ENCODE measurements at regions not wholly inside any gene's neighbourhood (a gene's known extent, or its start where the extent isn't known, plus 50 kb on each side); places are given as distances from the start of the nearest gene placed in this dataset.

DNA sequence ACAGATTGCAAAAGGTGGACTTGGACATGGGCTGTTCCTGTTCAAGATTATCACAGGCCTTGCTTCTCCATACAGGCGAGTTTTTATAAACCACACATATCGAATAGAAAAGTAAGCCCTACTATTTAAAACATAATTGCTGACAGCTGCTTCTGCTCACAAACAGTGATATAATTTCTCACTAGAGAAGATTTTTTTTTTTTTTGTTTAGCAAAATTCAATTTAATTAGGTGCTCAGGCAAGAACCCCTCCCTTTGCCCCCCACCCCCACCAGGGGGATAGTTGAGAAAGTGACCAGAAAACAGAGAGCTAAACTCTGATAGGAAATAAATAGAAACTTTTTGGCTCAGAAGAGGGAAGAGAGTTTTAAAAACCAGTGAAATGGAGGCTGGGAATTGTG is 132.8 kb upstream of the CRY1 start:
- no peaks in the 10 kb centered on the region for H3K36me3 ChIP-seq (ENCODE audit: control insufficient read depth in 4 of 4, insufficient read depth in 4 of 4, low read length in 4 of 4)
- no peak overlapping the region for H3K27ac ChIP-seq (ENCODE audit: low read depth in 1 of 2, low read length in 1 of 2)
- TF ChIP-seq, protein P1, sequence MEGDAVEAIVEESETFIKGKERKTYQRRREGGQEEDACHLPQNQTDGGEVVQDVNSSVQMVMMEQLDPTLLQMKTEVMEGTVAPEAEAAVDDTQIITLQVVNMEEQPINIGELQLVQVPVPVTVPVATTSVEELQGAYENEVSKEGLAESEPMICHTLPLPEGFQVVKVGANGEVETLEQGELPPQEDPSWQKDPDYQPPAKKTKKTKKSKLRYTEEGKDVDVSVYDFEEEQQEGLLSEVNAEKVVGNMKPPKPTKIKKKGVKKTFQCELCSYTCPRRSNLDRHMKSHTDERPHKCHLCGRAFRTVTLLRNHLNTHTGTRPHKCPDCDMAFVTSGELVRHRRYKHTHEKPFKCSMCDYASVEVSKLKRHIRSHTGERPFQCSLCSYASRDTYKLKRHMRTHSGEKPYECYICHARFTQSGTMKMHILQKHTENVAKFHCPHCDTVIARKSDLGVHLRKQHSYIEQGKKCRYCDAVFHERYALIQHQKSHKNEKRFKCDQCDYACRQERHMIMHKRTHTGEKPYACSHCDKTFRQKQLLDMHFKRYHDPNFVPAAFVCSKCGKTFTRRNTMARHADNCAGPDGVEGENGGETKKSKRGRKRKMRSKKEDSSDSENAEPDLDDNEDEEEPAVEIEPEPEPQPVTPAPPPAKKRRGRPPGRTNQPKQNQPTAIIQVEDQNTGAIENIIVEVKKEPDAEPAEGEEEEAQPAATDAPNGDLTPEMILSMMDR (IDR thresholded peaks at IDR 0.05; ENCODE audit: control extremely low read depth, extremely low read depth) = no peak
- no peak overlapping the region for H3K4me3 ChIP-seq
- no peaks in the 10 kb centered on the region for H3K9me3 ChIP-seq (ENCODE audit: control insufficient read depth in 4 of 4, insufficient read depth in 3 of 4, low read length in 3 of 4)
- H3K27me3 ChIP-seq (ENCODE audit: control insufficient read depth in 3 of 3, insufficient read depth in 3 of 3, low read length in 2 of 3) = no peaks in the 10 kb centered on the region
- DNase-seq (peak; percentile 86 to 96 (median 95)), ATAC-seq (ENCODE audit: insufficient read depth, low FRiP score) (no peak)
- WGBS, 2 donors = 79 to 84% methylated on average over 2 of the region's 2 CpGs
- H3K9ac ChIP-seq (ENCODE audit: insufficient read depth in 1 of 2, low read length in 2 of 2) = no peak overlapping the region
- peaks cover 0 to 26% (median 6%) of the 10 kb centered on the region in 5 donors for H3K4me1 ChIP-seq (ENCODE audit: control insufficient read depth in 5 of 5, insufficient read depth in 5 of 5, low read length in 5 of 5)

DNA sequence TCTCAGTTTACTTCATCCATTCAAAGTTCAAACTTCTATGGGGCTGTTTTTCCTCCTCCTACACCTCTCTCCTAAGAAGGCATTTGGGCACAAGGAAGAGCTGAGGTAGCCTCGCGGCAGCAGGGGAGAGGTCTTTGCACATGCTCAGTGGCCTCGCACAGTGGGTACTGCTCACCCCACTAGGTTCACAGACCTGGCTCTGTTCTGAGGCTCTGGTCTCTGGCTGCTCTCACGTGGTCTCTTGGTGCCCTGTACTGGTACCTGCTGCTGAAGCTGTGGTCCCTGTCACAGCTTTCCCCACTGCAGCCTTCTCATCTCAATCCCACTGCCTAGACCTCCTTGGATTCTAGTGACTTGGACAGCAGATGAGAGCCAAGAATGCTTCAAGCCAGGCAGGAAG is 134.7 kb upstream of the CRY1 start:
- Histone ChIP-seq H3K4me1 (ENCODE audit: control insufficient read depth in 5 of 5, insufficient read depth in 5 of 5, low read length in 5 of 5) (peaks cover 0 to 26% (median 6%) of the 10 kb centered on the region in 5 donors), H3K27ac (ENCODE audit: low read depth in 1 of 2, low read length in 1 of 2) (no peak overlapping the region), H3K9me3 (ENCODE audit: control insufficient read depth in 4 of 4, insufficient read depth in 3 of 4, low read length in 3 of 4) (no peaks in the 10 kb centered on the region), H3K36me3 (ENCODE audit: control insufficient read depth in 4 of 4, insufficient read depth in 4 of 4, low read length in 4 of 4) (no peaks in the 10 kb centered on the region), H3K27me3 (ENCODE audit: control insufficient read depth in 3 of 3, insufficient read depth in 3 of 3, low read length in 2 of 3) (no peaks in the 10 kb centered on the region), H3K4me3 (no peak overlapping the region), H3K9ac (ENCODE audit: insufficient read depth in 1 of 2, low read length in 2 of 2) (no peak overlapping the region)
- ATAC-seq (ENCODE audit: insufficient read depth, low FRiP score) (no peak), DNase-seq (peak in 2 of 3 donors; percentile 22 to 50)
- TF ChIP-seq, protein P1 (IDR thresholded peaks at IDR 0.05; ENCODE audit: control extremely low read depth, extremely low read depth) = no peak
- WGBS, 2 donors = 67 to 82% methylated on average over 4 of the region's 4 CpGs

DNA sequence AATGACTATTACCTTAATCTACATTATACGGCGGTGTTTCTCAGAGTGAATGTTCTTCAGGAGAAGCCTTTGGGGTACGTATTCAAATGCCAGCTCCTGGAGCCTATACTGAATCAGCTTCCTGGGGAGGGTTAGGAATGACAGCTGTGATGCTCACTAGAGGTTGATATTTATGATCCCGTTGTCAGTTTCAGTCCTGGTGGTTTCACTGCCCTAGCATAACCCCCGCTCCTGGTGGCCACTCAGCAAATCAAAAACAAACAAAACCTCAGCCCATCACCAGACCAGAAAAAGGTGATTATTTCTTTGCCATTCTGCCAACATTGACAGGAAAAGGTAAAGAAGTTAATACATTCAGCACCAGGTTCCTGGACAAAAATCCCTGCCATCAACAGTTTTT is 136.5 kb upstream of the CRY1 start:
- Histone ChIP-seq H3K27me3 (ENCODE audit: control insufficient read depth in 3 of 3, insufficient read depth in 3 of 3, low read length in 2 of 3) (no peaks in the 10 kb centered on the region), H3K4me3 (no peak overlapping the region), H3K4me1 (ENCODE audit: control insufficient read depth in 5 of 5, insufficient read depth in 5 of 5, low read length in 5 of 5) (peaks cover 0 to 22% (median 6%) of the 10 kb centered on the region in 5 donors), H3K9me3 (ENCODE audit: control insufficient read depth in 4 of 4, insufficient read depth in 3 of 4, low read length in 3 of 4) (no peaks in the 10 kb centered on the region), H3K9ac (ENCODE audit: insufficient read depth in 1 of 2, low read length in 2 of 2) (no peak overlapping the region), H3K36me3 (ENCODE audit: control insufficient read depth in 4 of 4, insufficient read depth in 4 of 4, low read length in 4 of 4) (no peaks in the 10 kb centered on the region), H3K27ac (ENCODE audit: low read depth in 1 of 2, low read length in 1 of 2) (no peak overlapping the region)
- DNase-seq (no peak), ATAC-seq (ENCODE audit: insufficient read depth, low FRiP score) (no peak)
- WGBS, 2 donors = 83 to 91% methylated on average over 5 of the region's 5 CpGs
- TF ChIP-seq, protein P1 (IDR thresholded peaks at IDR 0.05; ENCODE audit: control extremely low read depth, extremely low read depth) = no peak

DNA sequence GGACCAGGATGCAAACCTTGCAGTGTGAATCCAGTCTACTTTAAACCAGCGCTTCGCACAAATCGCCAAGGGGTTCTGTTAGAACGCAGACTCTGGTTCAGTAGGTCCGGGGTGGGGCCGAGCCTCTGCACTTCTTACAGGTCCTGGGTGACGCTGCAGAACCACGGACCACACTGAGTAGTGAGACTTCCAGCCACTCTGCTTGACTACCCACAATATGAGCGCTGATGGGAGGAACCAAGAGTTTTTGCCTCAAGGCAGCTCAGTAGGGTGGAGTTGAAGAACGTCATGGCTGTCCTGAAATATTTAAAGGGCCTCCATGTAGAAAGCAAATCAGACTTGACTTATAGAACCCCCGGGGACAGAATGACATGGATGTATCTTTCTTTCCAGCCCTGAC is 138.0 kb upstream of the CRY1 start:
- ATAC-seq (ENCODE audit: insufficient read depth, low FRiP score) = no peak
- peaks cover 0 to 3% (median 0%) of the 10 kb centered on the region in 3 donors for H3K27me3 ChIP-seq (ENCODE audit: control insufficient read depth in 3 of 3, insufficient read depth in 3 of 3, low read length in 2 of 3)
- 87 to 95% methylated on average over 11 of the region's 11 CpGs for WGBS, 2 donors
- H3K9ac ChIP-seq (ENCODE audit: insufficient read depth in 1 of 2, low read length in 2 of 2) = no peak overlapping the region
- no peak overlapping the region for H3K4me3 ChIP-seq
- TF ChIP-seq, protein P1 (IDR thresholded peaks at IDR 0.05; ENCODE audit: control extremely low read depth, extremely low read depth) = no peak
- H3K36me3 ChIP-seq (ENCODE audit: control insufficient read depth in 4 of 4, insufficient read depth in 4 of 4, low read length in 4 of 4) = no peaks in the 10 kb centered on the region
- no peak overlapping the region for H3K27ac ChIP-seq (ENCODE audit: low read depth in 1 of 2, low read length in 1 of 2)
- DNase-seq = no peak
- no peaks in the 10 kb centered on the region for H3K9me3 ChIP-seq (ENCODE audit: control insufficient read depth in 4 of 4, insufficient read depth in 3 of 4, low read length in 3 of 4)
- peaks cover 0 to 12% (median 0%) of the 10 kb centered on the region in 5 donors for H3K4me1 ChIP-seq (ENCODE audit: control insufficient read depth in 5 of 5, insufficient read depth in 5 of 5, low read length in 5 of 5)

Data from lung (tissue), 11 donors.